Urinary bladder (tissue), 3 donors: ENCODE measurements at regions not wholly inside any gene's neighbourhood (a gene's known extent, or its start where the extent isn't known, plus 50 kb on each side); places are given as distances from the start of the nearest gene placed in this dataset.
"Not testable (repeated sequence)": the region's sequence is repeated elsewhere in the genome, so short reads cannot be mapped to it uniquely, and the experiment has no call there.

Source experiments
- DNase-seq: peaks from one replicate; pipeline ENCODE4 v3.0.0-alpha.2; 2015; ENCODE audit errors: extremely low spot score
- H3K27ac ChIP-seq: one replicate; pipeline ENCODE4 v1.5.1; 2013; ENCODE audit warnings: low read depth, mild to moderate bottlenecking, moderate library complexity
- H3K36me3 ChIP-seq: one replicate; pipeline ENCODE4 v1.6.1; 2013; ENCODE audit warnings: mild to moderate bottlenecking, moderate library complexity; ENCODE audit not compliant: insufficient read depth
- H3K4me1 ChIP-seq: one replicate; pipeline ENCODE4 v1.6.1; 2013; ENCODE audit warnings: mild to moderate bottlenecking, moderate library complexity; ENCODE audit not compliant: insufficient read depth
- H3K4me3 ChIP-seq: one replicate; pipeline ENCODE4 v1.5.1; 2013; ENCODE audit warnings: low read depth, low read length
- WGBS: extraction: QIAGEN DNeasy Blood & Tissue Kit; methylation state at CpG from one replicate; pipeline ENCODE4 v1.1.7; 2013; 5-methylcytosine and 5-hydroxymethylcytosine counted together
- donor health status: healthy with polysubstance abuse.
- donor health status: healthy.

DNA sequence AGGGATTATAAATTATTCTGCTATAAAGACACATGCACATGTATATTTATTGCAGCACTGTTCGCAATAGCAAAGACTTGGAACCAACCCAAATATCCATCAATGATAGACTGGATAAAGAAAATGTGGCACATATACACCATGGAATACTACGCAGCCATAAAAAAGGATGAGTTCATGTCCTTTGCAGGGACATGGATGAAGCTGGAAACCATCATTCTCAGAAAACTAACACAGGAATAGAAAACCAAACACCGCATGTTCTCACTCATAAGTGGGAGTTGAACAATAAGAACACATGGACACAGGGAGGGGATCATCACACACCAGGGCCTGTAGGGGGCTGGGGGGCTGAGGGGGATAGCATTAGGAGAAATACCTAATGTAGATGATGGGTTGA, 377.2 kb upstream of the SASH1 start:
- not testable (repeated sequence) for DNase-seq, H3K4me3 ChIP-seq, H3K4me1 ChIP-seq, H3K36me3 ChIP-seq, H3K27ac ChIP-seq
- WGBS = 91% methylated on average over 3 of the region's 3 CpGs

DNA sequence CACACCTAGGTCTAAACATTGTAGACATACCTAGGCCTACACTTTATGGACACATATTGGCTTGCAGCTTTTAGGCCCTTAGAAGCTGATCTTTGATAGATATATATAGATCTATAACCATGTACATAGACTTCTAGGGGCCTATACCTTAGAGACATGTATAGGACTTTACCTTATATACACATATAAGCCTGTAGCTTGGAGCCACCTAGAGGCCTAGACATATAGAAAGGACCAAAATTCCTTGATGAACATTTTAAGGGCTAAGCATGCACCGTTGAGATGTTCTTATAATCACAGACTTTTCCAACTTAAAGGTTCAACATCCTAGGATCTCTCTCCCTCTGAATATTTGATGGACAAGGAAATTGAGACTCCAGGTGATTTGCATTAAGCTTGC, 371.7 kb upstream of the SASH1 start:
- no peak overlapping the region for H3K27ac ChIP-seq
- 56% methylated on average over 1 of the region's 1 CpG for WGBS
- H3K4me1 ChIP-seq = no peaks in the 10 kb centered on the region
- H3K36me3 ChIP-seq = no peaks in the 10 kb centered on the region
- no peak overlapping the region for H3K4me3 ChIP-seq
- no peak for DNase-seq

- Histone ChIP-seq H3K27ac (no peak overlapping the region), H3K4me1 (no peaks in the 10 kb centered on the region), H3K36me3 (no peaks in the 10 kb centered on the region), H3K4me3 (no peak overlapping the region)
- 88% methylated on average over 5 of the region's 5 CpGs for WGBS
- DNase-seq = no peak
These were observed 370.2 kb upstream of the SASH1 start for GRCh38 chr6:147972448-147972847.

- no peak overlapping the region for H3K27ac ChIP-seq
- H3K4me3 ChIP-seq = no peak overlapping the region
- no peaks in the 10 kb centered on the region for H3K36me3 ChIP-seq
- no peak for DNase-seq
- WGBS = 74% methylated on average over 5 of the region's 5 CpGs
- no peaks in the 10 kb centered on the region for H3K4me1 ChIP-seq
These were observed 368.8 kb upstream of the SASH1 start for GRCh38 chr6:147973806-147974205.

DNA sequence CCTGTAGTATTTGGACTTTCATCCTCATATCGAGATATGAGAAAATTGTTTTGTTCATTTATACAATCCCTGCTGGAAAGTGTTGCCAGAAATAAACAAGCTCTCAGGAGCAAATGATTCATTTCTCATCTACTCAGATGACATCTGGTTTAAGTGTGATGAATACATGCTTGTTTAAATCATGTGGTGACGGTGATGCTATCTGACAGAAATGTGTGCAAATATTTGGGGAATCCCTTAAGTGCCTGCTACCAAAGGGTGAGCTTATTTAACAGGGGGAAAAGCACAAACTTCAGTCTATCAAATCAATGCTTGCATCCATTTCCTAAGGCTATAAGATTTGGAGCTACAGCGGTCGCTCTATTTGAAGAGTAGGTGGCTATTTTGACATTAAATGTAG, 368.3 kb upstream of the SASH1 start:
- Histone ChIP-seq H3K36me3 (no peaks in the 10 kb centered on the region), H3K4me1 (no peaks in the 10 kb centered on the region), H3K4me3 (no peak overlapping the region), H3K27ac (no peak overlapping the region)
- DNase-seq = no peak
- WGBS = 71% methylated on average over 4 of the region's 4 CpGs

- no peak for DNase-seq
- H3K27ac ChIP-seq = no peak overlapping the region
- no peaks in the 10 kb centered on the region for H3K36me3 ChIP-seq
- H3K4me1 ChIP-seq = no peaks in the 10 kb centered on the region
- no peak overlapping the region for H3K4me3 ChIP-seq
- 84% methylated on average over 5 of the region's 5 CpGs for WGBS
These were observed 364.7 kb upstream of the SASH1 start for GRCh38 chr6:147977851-147978465.

DNA sequence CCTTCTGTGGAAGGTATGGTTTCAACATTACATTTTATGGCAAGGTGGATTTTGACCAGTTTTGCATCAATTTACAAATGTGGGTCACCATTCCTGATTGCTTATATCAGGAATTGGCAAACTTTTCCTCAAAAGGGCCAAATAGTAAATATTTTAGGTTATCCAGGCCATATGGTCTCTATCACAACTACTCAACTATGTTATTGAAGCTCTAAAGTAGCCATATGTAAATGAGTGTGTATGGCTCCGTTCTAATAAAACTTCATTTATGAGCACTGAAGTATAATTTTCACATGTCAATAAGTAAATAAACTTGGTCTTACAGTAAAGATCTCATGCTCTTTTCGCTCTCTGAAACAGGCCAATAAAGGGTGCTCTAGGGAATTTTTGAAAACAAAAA, 362.7 kb upstream of the SASH1 start:
- Histone ChIP-seq H3K4me3 (no peak overlapping the region), H3K27ac (no peak overlapping the region), H3K36me3 (no peaks in the 10 kb centered on the region), H3K4me1 (no peaks in the 10 kb centered on the region)
- 78% methylated on average over 2 of the region's 2 CpGs for WGBS
- no peak for DNase-seq

DNA sequence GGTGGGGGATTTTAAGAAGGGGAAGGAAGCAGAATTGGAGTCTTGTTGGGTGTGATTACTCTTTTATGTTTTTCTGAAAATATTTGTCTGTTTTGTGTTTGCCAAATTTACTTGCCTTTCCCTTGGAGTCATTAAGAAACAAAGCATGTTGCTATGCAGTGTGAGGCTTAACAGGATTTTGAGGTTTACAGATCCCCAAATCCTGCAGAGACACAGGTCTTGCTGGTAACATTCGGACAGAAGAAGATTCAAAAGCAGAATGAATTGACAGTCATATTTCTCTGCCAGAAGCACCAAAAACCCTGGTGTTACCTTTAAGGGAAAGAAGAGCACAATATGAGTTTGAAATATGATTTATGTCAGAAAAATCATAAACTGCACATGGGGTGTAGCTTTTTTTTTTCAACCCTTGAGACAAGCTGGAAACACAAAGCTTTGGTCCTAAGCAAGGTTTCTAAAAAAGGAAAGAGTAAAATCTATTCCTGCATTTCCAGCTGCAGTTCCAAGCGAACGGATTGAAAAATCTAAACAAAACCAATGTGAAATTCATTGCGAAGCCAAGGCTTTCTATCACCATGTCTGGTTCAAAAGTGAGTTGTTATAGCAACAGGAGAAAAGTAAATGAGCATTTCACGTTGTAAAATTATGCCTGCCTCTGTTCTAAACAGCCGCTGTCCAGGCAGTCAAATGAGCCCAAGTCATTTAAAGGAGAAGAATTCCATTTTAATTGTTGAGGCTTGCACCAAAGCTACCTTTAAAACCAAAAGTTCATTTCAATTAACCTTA, 358.9 kb upstream of the SASH1 start:
- 25% methylated on average over 6 of the region's 6 CpGs for WGBS
- no peak overlapping the region for H3K4me3 ChIP-seq
- no peak for DNase-seq
- H3K36me3 ChIP-seq = no peaks in the 10 kb centered on the region
- H3K27ac ChIP-seq = no peak overlapping the region
- no peaks in the 10 kb centered on the region for H3K4me1 ChIP-seq

- Histone ChIP-seq H3K27ac (no peak overlapping the region), H3K4me1 (no peaks in the 10 kb centered on the region), H3K4me3 (no peak overlapping the region), H3K36me3 (no peaks in the 10 kb centered on the region)
- 51% methylated on average over 3 of the region's 3 CpGs for WGBS
- no peak for DNase-seq
These were observed 355.8 kb upstream of the SASH1 start for GRCh38 chr6:147986846-147987245.

DNA sequence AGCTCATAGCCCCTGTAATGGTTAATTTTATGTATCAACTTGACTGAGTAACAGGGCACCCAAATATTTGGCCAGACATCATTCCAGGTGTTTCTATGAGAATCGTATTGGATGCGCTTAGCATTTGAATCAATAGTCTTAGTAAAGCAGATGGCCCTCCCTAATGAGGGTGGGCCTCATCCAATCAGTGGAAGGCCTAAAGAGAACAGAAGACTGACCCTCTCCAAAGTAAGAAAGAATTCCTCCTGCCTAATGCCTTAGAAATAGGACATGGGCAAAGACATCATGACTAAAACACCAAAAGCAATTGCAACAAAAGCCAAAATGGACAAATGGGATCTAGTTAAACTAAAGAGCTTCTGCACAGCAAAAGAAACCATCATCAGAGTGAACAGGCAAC, 352.5 kb upstream of the SASH1 start:
- Histone ChIP-seq H3K27ac (no peak overlapping the region), H3K36me3 (no peaks in the 10 kb centered on the region), H3K4me3 (no peak overlapping the region), H3K4me1 (no peaks in the 10 kb centered on the region)
- DNase-seq = no peak
- 99% methylated on average over 2 of the region's 2 CpGs for WGBS

- Histone ChIP-seq H3K4me1 (no peaks in the 10 kb centered on the region), H3K4me3 (no peak overlapping the region), H3K27ac (no peak overlapping the region), H3K36me3 (no peaks in the 10 kb centered on the region)
- 96% methylated on average over 3 of the region's 3 CpGs for WGBS
- DNase-seq = no peak
These were observed 350.7 kb upstream of the SASH1 start for GRCh38 chr6:147991961-147992360.

- no peak overlapping the region for H3K4me3 ChIP-seq
- no peak for DNase-seq
- no peaks in the 10 kb centered on the region for H3K4me1 ChIP-seq
- H3K27ac ChIP-seq = no peak overlapping the region
- H3K36me3 ChIP-seq = no peaks in the 10 kb centered on the region
These were observed 343.6 kb upstream of the SASH1 start for GRCh38 chr6:147999001-147999540.

- no peak overlapping the region for H3K4me3 ChIP-seq
- WGBS = 35% methylated on average over 7 of the region's 7 CpGs
- DNase-seq = no peak
- no peaks in the 10 kb centered on the region for H3K36me3 ChIP-seq
- no peaks in the 10 kb centered on the region for H3K4me1 ChIP-seq
- no peak overlapping the region for H3K27ac ChIP-seq
These were observed 340.6 kb upstream of the SASH1 start for GRCh38 chr6:148001844-148002642.

GRCh38 chr6:148004651-148005050, 338.0 kb upstream of the SASH1 start:
- Histone ChIP-seq H3K27ac (no peak overlapping the region), H3K4me3 (no peak overlapping the region), H3K4me1 (no peaks in the 10 kb centered on the region), H3K36me3 (no peaks in the 10 kb centered on the region)
- 72% methylated on average over 3 of the region's 3 CpGs for WGBS
- DNase-seq = no peak
